Astrocyte (in vitro differentiated cells and primary cell): ENCODE measurements at regions not wholly inside any gene's neighbourhood (a gene's known extent, or its start where the extent isn't known, plus 50 kb on each side); places are given as distances from the start of the nearest gene placed in this dataset.

Experiments
- CTCF ChIP-seq: IDR thresholded peaks from 2 replicates; pipeline ENCODE4 v1.5.1; 2011; ENCODE audit warnings: low read depth, mild to moderate bottlenecking, inconsistent platforms, low read length, moderate library complexity; ENCODE audit not compliant: insufficient read depth
- EZH2 ChIP-seq: IDR thresholded peaks from 2 replicates; pipeline ENCODE4 v1.6.1; 2012; ENCODE audit warnings: mild to moderate bottlenecking, low read length, inconsistent platforms; ENCODE audit not compliant: insufficient read depth

- TF ChIP-seq CTCF (no peak), EZH2 (no peak)
Observed at GRCh38 chr2:206867006-206867405, 72.3 kb upstream of the CPO start.
